K562 (cell line): ENCODE measurements at regions not wholly inside any gene's neighbourhood (a gene's known extent, or its start where the extent isn't known, plus 50 kb on each side); places are given as distances from the start of the nearest gene placed in this dataset.

Source experiments
- ATAC-seq: fragments of 200-7000 bp; cut with Tn5 transposase; 3 replicates; pipeline ENCODE4 v1.9.1; 2020; ENCODE audit warnings: moderate library complexity
- BruUV-seq: library from RNA; stranded (reverse); fragments of 400-500 nt; replicated peaks from 2 replicates; lab custom pipeline; 2021; lab: Mats Ljungman, UMichigan
- CTCF ChIA-PET: fragments of 300-600 bp; formaldehyde crosslinking; extraction: SDS; loops from one replicate; lab custom pipeline; 2021; ENCODE audit warnings: low intra/inter-chr PET ratio; lab: Yijun Ruan, JAX
- POLR2A ChIA-PET: fragments of 300-600, 350-650 bp; sonication (Branson Sonifier 250); formaldehyde crosslinking; extraction: SDS; loops from one replicate; lab custom pipeline; 2021; ENCODE audit warnings: antibody characterized with exemption, inconsistent platforms; lab: Yijun Ruan, JAX
- DNase-seq, 4 experiments: peaks; one replicate each; pipeline versions ENCODE4 v3.0.0 to v3.0.0-alpha.2; 2011 to 2018; ENCODE audit warnings: low spot score in 3 of 4, mixed read lengths in 3 of 4; ENCODE audit errors: extremely low read depth in 1 of 4
- FAIRE-seq: peaks from 2 replicates; lab custom pipeline; 2011; peaks lifted over from hg19 to GRCh38; lab: Jason Lieb, UNC
- H2AFZ ChIP-seq: 2 replicates; pipeline ENCODE4 v1.6.0; 2011; ENCODE audit warnings: low read depth, low read length, control low read depth, inconsistent platforms
- H3K27ac ChIP-seq: fragments of 200-600 bp; 3 replicates; pipeline ENCODE4 v1.8.0; 2011; ENCODE audit warnings: low read depth, mild to moderate bottlenecking, control low read depth, inconsistent platforms, low read length, moderate library complexity, mixed read lengths; ENCODE audit errors: extremely low read depth
- H3K27me3 ChIP-seq, 2 experiments: fragments of 300-600 bp in 1 of 2; 2 replicates in 1 of 2; 3 replicates in 1 of 2; pipeline versions ENCODE4 v1.6.0 to v1.8.0; 2011; ENCODE audit warnings: inconsistent platforms in 2 of 2, low read length in 2 of 2, mild to moderate bottlenecking in 1 of 2, mixed read lengths in 1 of 2, moderate library complexity in 1 of 2; ENCODE audit not compliant: control insufficient read depth in 2 of 2, insufficient read depth in 2 of 2
- H3K36me3 ChIP-seq: fragments of 300-600 bp; 3 replicates; pipeline ENCODE4 v1.8.0; 2011; ENCODE audit warnings: mild to moderate bottlenecking, low read length, inconsistent platforms; ENCODE audit not compliant: control insufficient read depth, insufficient read depth
- H3K4me1 ChIP-seq, 2 experiments: fragments of 200-600 bp in 1 of 2; replicated peaks in 1 of 2; 2 replicates in 1 of 2; 3 replicates in 1 of 2; pipeline versions ENCODE4 v1.5.1 to v1.8.0; 2011; ENCODE audit warnings: inconsistent platforms in 2 of 2, low read length in 2 of 2, mild to moderate bottlenecking in 1 of 2, mixed read lengths in 1 of 2, moderate library complexity in 1 of 2; ENCODE audit not compliant: control insufficient read depth in 2 of 2, insufficient read depth in 2 of 2
- H3K4me2 ChIP-seq: 2 replicates; pipeline ENCODE4 v1.6.1; 2011; ENCODE audit warnings: low read length, control low read depth, inconsistent platforms, mixed read lengths; ENCODE audit not compliant: insufficient read depth
- H3K4me3 ChIP-seq: fragments of 200-600 bp; sonication (generic), shearing (Covaris generic); 2 replicates; pipeline ENCODE4 v1.5.1; 2016; ENCODE audit warnings: control low read depth, inconsistent platforms
- H3K79me2 ChIP-seq: fragments of 200-600 bp; 3 replicates; pipeline ENCODE4 v1.8.0; 2011; ENCODE audit warnings: low read length, inconsistent platforms; ENCODE audit not compliant: control insufficient read depth, insufficient read depth
- H3K9ac ChIP-seq, 2 experiments: 2 replicates each; pipeline versions ENCODE4 v1.6.0 to v1.6.1; 2011; ENCODE audit warnings: low read depth in 2 of 2, low read length in 2 of 2, control low read depth in 1 of 2, inconsistent platforms in 1 of 2, mild to moderate bottlenecking in 1 of 2, mixed read lengths in 1 of 2; ENCODE audit not compliant: insufficient read depth in 1 of 2
- H3K9me1 ChIP-seq: one replicate; pipeline ENCODE4 v1.6.0; 2011; ENCODE audit warnings: inconsistent platforms, mild to moderate bottlenecking, low read length, moderate library complexity; ENCODE audit not compliant: control insufficient read depth, insufficient read depth
- H3K9me3 ChIP-seq: replicated peaks from 2 replicates; pipeline ENCODE4 v1.5.1; 2011; ENCODE audit warnings: low read depth, low read length, inconsistent platforms; ENCODE audit not compliant: control insufficient read depth, insufficient read depth
- H4K20me1 ChIP-seq: replicated peaks from 2 replicates; pipeline ENCODE4 v1.6.1; 2011; ENCODE audit warnings: low read length, inconsistent platforms, mixed read lengths; ENCODE audit not compliant: control insufficient read depth, insufficient read depth
- GATAD2A ChIP-seq: fragments of 450-650 bp; IDR thresholded peaks from 2 replicates; pipeline ENCODE4 v1.6.1; 2017
- HMG20A ChIP-seq: fragments of 450-650 bp; formaldehyde crosslinking; conservative IDR thresholded peaks from 2 replicates; pipeline ENCODE4 v1.4.0; 2020; ENCODE audit warnings: mild to moderate bottlenecking, mixed read lengths
- NCOA2 ChIP-seq, 2 experiments: fragments of 450-650 bp; IDR thresholded peaks; 2 replicates each; pipeline ENCODE4 v1.6.1; 2018; ENCODE audit warnings: mild to moderate bottlenecking in 2 of 2, moderate library complexity in 1 of 2; ENCODE audit not compliant: partially characterized antibody in 2 of 2
- OTX1 ChIP-seq: fragments of 450-650 bp; formaldehyde crosslinking; IDR thresholded peaks from 2 replicates; pipeline ENCODE4 v1.4.0; 2022; ENCODE audit warnings: mild to moderate bottlenecking
- TBL1XR1 ChIP-seq, 2 experiments: IDR thresholded peaks; 2 replicates each; pipeline ENCODE4 v1.6.1; 2012; ENCODE audit warnings: improper control_type of control experiment in 2 of 2, low read length in 2 of 2, mild to moderate bottlenecking in 1 of 2
- ZNF175 ChIP-seq: fragments of 200-800 bp; sonication (Bioruptor generic); IDR thresholded peaks from 2 replicates; pipeline ENCODE4 v1.6.1; 2016; ENCODE audit warnings: low read depth, mild to moderate bottlenecking, missing genetic modification characterization, missing compliant biosample characterization
- ZNF232 ChIP-seq: sonication (generic); formaldehyde crosslinking; IDR thresholded peaks from 2 replicates; pipeline ENCODE4 v1.8.0; 2022; ENCODE audit warnings: mild to moderate bottlenecking, missing genetic modification reagents
- ZNF282 ChIP-seq: sonication (generic); formaldehyde crosslinking; IDR thresholded peaks from 2 replicates; pipeline ENCODE4 v1.8.1; 2023; ENCODE audit warnings: missing genetic modification reagents
- ZNF584 ChIP-seq: fragments of 200-800 bp; sonication (Bioruptor generic); IDR thresholded peaks from 2 replicates; pipeline ENCODE4 v1.6.1; 2016; ENCODE audit warnings: low read depth, mild to moderate bottlenecking, missing genetic modification characterization, missing compliant biosample characterization
- WGBS: fragments of 100-300 bp; shearing (Covaris generic); methylation state at CpG from one replicate; pipeline ENCODE4 v1.1.6; 2016; ENCODE audit warnings: low coverage, mixed read lengths; ENCODE audit not compliant: insufficient coverage; ENCODE audit errors: missing lambda C conversion rate; 5-methylcytosine and 5-hydroxymethylcytosine counted together
- in situ Hi-C: fragments of 300-500 bp; cut with MboI; formaldehyde crosslinking; loops from 4 replicates; pipeline ENCODE4 v1.15.0; 2018; ENCODE audit warnings: inconsistent platforms, mixed read lengths
- intact Hi-C: fragments of 100-400 bp; cut with micrococcal nuclease; formaldehyde crosslinking; loops from 2 replicates; pipeline ENCODE4 v1.14.2; 2022
- TF ChIP-seq, protein P1 (sequence below): fragments of 450-650 bp; formaldehyde crosslinking; IDR thresholded peaks from 2 replicates; pipeline ENCODE4 v1.4.0; 2022; ENCODE audit warnings: missing genetic modification characterization
- TF ChIP-seq, protein P2 (sequence below): fragments of 450-650 bp; IDR thresholded peaks from 2 replicates; pipeline ENCODE4 v1.6.1; 2016; ENCODE audit warnings: antibody characterized with exemption

DNA sequence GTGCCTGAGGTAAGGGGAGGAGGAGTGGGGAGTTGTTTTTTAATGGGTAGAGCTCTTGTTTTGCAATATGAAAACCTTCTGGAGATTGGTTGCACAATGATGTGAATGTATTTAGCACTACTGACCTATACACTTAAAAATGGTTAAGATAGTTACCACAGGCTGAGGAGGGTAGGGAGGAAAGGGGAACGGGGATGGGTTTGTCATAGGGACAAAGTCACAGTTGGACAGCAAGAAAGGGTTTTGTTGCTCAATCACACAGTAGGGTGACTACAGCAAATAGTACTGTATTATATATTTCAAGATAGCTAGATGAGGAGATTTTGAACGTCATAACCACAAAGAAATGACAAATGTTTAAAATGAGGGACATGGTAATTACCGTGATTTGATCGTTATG, 1562.4 kb downstream of the AACS start (continued):
- TF ChIP-seq, protein P1, sequence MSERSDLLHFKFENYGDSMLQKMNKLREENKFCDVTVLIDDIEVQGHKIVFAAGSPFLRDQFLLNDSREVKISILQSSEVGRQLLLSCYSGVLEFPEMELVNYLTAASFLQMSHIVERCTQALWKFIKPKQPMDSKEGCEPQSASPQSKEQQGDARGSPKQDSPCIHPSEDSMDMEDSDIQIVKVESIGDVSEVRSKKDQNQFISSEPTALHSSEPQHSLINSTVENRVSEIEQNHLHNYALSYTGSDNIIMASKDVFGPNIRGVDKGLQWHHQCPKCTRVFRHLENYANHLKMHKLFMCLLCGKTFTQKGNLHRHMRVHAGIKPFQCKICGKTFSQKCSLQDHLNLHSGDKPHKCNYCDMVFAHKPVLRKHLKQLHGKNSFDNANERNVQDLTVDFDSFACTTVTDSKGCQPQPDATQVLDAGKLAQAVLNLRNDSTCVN (CRISPR knock-in tag), result no peak
- TF ChIP-seq HMG20A, result no peak
- no peak for TF ChIP-seq TBL1XR1 (IDR thresholded peaks at IDR 0.05; ENCODE audit: low read length in 2 of 2)
- TF ChIP-seq OTX1 (CRISPR knock-in tag), result no peak
- TF ChIP-seq ZNF175 (CRISPR knock-in tag), result no peak
- TF ChIP-seq, protein P2, sequence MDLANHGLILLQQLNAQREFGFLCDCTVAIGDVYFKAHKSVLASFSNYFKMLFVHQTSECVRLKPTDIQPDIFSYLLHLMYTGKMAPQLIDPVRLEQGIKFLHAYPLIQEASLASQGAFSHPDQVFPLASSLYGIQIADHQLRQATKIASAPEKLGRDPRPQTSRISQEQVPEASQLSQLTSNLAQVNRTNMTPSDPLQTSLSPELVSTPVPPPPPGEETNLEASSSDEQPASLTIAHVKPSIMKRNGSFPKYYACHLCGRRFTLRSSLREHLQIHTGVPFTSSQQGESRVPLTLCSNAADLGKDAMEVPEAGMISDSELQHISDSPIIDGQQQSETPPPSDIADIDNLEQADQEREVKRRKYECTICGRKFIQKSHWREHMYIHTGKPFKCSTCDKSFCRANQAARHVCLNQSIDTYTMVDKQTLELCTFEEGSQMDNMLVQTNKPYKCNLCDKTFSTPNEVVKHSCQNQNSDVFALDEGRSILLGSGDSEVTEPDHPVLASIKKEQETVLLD, result no peak
- TF ChIP-seq ZNF232 (CRISPR knock-in tag), result no peak
- no peak for TF ChIP-seq ZNF282 (CRISPR knock-in tag)

DNA sequence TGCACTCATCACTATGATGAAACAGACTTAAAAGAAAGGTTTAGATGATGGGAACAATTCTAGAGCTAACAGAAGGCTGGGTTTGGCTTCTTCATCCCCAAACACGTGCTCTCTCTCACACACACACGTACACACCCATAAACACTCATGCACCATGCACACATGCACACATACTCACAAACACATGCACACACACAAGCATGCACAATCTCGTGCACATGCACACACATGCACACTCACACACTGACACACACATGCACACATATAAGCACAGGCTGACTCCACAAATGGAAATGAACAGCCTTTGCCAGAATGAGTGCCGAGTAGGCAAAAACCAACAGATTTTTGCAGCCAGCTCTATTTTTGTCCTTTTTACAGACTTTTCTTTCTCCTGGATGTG, 1571.6 kb downstream of the AACS start:
- Histone ChIP-seq H3K27ac (no peak overlapping the region), H3K79me2 (no peaks in the 10 kb centered on the region), H2AFZ (no peak overlapping the region), H3K9me3 (no peaks in the 10 kb centered on the region), H3K9ac (no peak overlapping the region), H3K4me1 (no peaks in the 10 kb centered on the region), H4K20me1 (no peaks in the 10 kb centered on the region), H3K4me2 (no peak overlapping the region), H3K27me3 (no peaks in the 10 kb centered on the region), H3K9me1 (no peaks in the 10 kb centered on the region), H3K4me3 (no peak overlapping the region), H3K36me3 (no peaks in the 10 kb centered on the region)
- BruUV-seq, result no TSS peak
- in situ Hi-C loops, result no loop called here
- TF ChIP-seq NCOA2 (IDR thresholded peaks at IDR 0.05; ENCODE audit: partially characterized antibody in 2 of 2), result no peak
- no peak for TF ChIP-seq ZNF584
- TF ChIP-seq GATAD2A, result no peak
- no peak for DNase-seq
- POLR2A ChIA-PET, result no interaction called here
- CTCF ChIA-PET, result no interaction called here
- no peak for FAIRE-seq
- intact Hi-C loops, result no loop called here
- 0% methylated on average over 4 of the region's 4 CpGs for WGBS
- no peak for ATAC-seq
